ENCODE measurements at regions not wholly inside any gene's neighbourhood (a gene's known extent, or its start where the extent isn't known, plus 50 kb on each side); places are given as distances from the start of the nearest gene placed in this dataset.

GRCh38 chr6:132977413-132977812 lies 163.0 kb downstream of the RPS12 start:
- no peak for DNase-seq

- DNase-seq = no peak
Observed at GRCh38 chr6:132978685-132979084, 164.3 kb downstream of the RPS12 start.

GRCh38 chr6:132993738-132994137 lies 179.4 kb downstream of the RPS12 start:
- DNase-seq = no peak

GRCh38 chr6:132995009-132995408 lies 180.6 kb downstream of the RPS12 start:
- no peak for DNase-seq

- no peak for DNase-seq
Observed at GRCh38 chr6:132995432-132995831, 181.1 kb downstream of the RPS12 start.

GRCh38 chr6:132998418-132998817 lies 184.0 kb downstream of the RPS12 start:
- DNase-seq = no peak

- no peak for DNase-seq
Observed at GRCh38 chr6:133001040-133001565, 186.7 kb downstream of the RPS12 start.

GRCh38 chr6:133004304-133004884 lies 190.0 kb downstream of the RPS12 start:
- DNase-seq = no peak

- no peak for DNase-seq
Observed at GRCh38 chr6:133012774-133013173, 198.4 kb downstream of the RPS12 start.

- DNase-seq = no peak
Observed at GRCh38 chr6:133016631-133017030, 202.3 kb downstream of the RPS12 start.

- no peak for DNase-seq
Observed at GRCh38 chr6:133017581-133017980, 203.2 kb downstream of the RPS12 start.

GRCh38 chr6:133026705-133027104 lies 212.3 kb downstream of the RPS12 start:
- no peak for DNase-seq

- DNase-seq = no peak
Observed at GRCh38 chr6:133033263-133033662, 207.9 kb upstream of the EYA4 start.

- no peak for DNase-seq
Observed at GRCh38 chr6:133034509-133035206, 206.5 kb upstream of the EYA4 start.

- no peak for DNase-seq
Observed at GRCh38 chr6:133040094-133040802, 200.9 kb upstream of the EYA4 start.

GRCh38 chr6:133040803-133041419 lies 200.2 kb upstream of the EYA4 start:
- no peak for DNase-seq

GRCh38 chr6:133042550-133043120 lies 198.5 kb upstream of the EYA4 start:
- DNase-seq = no peak

GRCh38 chr6:133046576-133046975 lies 194.6 kb upstream of the EYA4 start:
- DNase-seq = no peak

- DNase-seq = no peak
Observed at GRCh38 chr6:133047065-133047665, 194.0 kb upstream of the EYA4 start.

- DNase-seq = no peak
Observed at GRCh38 chr6:133047706-133048105, 193.5 kb upstream of the EYA4 start.

GRCh38 chr6:133051240-133051639 lies 189.9 kb upstream of the EYA4 start:
- DNase-seq = no peak

- no peak for DNase-seq
Observed at GRCh38 chr6:133052465-133052864, 188.7 kb upstream of the EYA4 start.
